ENCODE measurements at regions not wholly inside any gene's neighbourhood (a gene's known extent, or its start where the extent isn't known, plus 50 kb on each side); places are given as distances from the start of the nearest gene placed in this dataset.
"Not testable (repeated sequence)": the region's sequence is repeated elsewhere in the genome, so short reads cannot be mapped to it uniquely, and the experiment has no call there.

DNA sequence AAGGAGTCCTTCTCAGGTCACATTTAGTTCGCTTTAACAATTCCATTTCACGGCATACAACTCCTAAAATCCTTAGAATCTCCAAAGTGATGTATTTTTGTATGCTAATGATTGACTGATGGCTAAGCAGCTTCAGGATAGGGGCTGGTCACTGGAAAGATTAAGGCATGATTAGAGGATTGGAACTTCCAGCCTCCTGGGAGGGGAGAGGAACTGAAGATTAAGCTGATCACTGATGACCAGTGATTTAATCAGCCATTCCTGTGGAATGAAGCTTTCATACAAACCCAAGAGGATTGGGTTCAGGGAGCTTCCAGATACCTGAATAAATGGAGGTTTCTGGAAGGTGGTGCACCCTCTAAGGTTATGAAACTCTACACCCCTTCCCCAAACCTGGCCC, 123.9 kb upstream of the CDK13 start:
- no peak overlapping the region for H3K27ac ChIP-seq (ENCODE audit: low read depth, low read length)
- no peak overlapping the region for H3K9ac ChIP-seq (ENCODE audit: low read depth, low read length)
- peaks cover 3% of the 10 kb centered on the region; the same call in 1 of the 2 replicates for H3K27me3 ChIP-seq (ENCODE audit: insufficient read depth, low read length)
- peaks cover 19% of the 10 kb centered on the region for H3K4me1 ChIP-seq (ENCODE audit: insufficient read depth, low read length)
- H3K9me3 ChIP-seq (ENCODE audit: insufficient read depth, low read depth, low read length): no peaks in the 10 kb centered on the region
- no peak overlapping the region for H3K4me3 ChIP-seq (ENCODE audit: low read length)
- no peaks in the 10 kb centered on the region for H3K36me3 ChIP-seq (ENCODE audit: insufficient read depth, low read length)
- WGBS: 95% methylated on average over 2 of the region's 2 CpGs

DNA sequence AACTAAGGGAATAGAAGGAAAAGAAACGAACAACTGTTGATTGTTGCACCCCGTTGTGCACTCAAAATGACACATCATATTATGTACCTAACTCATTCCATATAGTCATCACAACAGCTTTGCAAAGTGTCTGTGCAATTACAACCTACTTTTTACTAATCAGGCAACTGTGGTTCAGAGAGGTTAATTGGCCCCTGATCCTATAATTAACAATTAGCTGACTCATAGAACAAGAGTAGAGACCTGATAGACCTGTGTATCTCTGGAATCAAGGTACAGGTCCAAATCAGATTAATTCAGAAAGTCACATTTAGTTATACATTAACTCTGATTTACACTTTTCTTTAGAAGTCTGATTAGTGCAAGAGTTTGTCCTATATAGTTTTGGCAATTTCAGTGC, 122.5 kb upstream of the CDK13 start:
- Histone ChIP-seq H3K27ac (ENCODE audit: low read depth, low read length) (no peak overlapping the region), H3K36me3 (ENCODE audit: insufficient read depth, low read length) (no peaks in the 10 kb centered on the region), H3K4me3 (ENCODE audit: low read length) (no peak overlapping the region), H3K9me3 (ENCODE audit: insufficient read depth, low read depth, low read length) (no peaks in the 10 kb centered on the region), H3K27me3 (ENCODE audit: insufficient read depth, low read length) (peaks cover 13% of the 10 kb centered on the region), H3K4me1 (ENCODE audit: insufficient read depth, low read length) (peaks cover 19% of the 10 kb centered on the region), H3K9ac (ENCODE audit: low read depth, low read length) (no peak overlapping the region)
- 89% methylated on average over 2 of the region's 2 CpGs for WGBS

DNA sequence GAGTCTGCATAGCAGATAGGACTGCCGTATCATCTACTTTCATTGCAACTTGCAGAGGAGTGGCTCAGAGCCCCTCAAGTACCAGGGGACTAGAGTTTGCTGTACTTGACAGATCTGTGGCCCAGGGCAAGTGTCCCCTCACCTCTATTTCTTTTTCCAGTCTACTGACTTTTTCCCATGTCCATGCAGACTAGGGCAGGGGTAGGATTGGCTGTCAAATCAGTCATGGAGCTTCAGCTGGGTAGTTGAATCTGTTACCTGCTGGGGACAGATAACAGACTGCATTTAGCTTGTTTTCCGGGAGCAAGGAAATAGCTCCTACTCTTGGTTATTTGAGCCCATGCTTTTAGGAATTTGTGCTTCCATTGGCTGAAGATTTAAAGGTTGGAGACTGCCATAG, 121.0 kb upstream of the CDK13 start:
- no peaks in the 10 kb centered on the region for H3K9me3 ChIP-seq (ENCODE audit: insufficient read depth, low read depth, low read length)
- 81% methylated on average over 2 of the region's 2 CpGs for WGBS
- peaks cover 24% of the 10 kb centered on the region for H3K27me3 ChIP-seq (ENCODE audit: insufficient read depth, low read length)
- no peak overlapping the region for H3K4me3 ChIP-seq (ENCODE audit: low read length)
- H3K9ac ChIP-seq (ENCODE audit: low read depth, low read length): no peak overlapping the region
- peaks cover 22% of the 10 kb centered on the region for H3K4me1 ChIP-seq (ENCODE audit: insufficient read depth, low read length)
- H3K36me3 ChIP-seq (ENCODE audit: insufficient read depth, low read length): no peaks in the 10 kb centered on the region
- no peak overlapping the region for H3K27ac ChIP-seq (ENCODE audit: low read depth, low read length)

DNA sequence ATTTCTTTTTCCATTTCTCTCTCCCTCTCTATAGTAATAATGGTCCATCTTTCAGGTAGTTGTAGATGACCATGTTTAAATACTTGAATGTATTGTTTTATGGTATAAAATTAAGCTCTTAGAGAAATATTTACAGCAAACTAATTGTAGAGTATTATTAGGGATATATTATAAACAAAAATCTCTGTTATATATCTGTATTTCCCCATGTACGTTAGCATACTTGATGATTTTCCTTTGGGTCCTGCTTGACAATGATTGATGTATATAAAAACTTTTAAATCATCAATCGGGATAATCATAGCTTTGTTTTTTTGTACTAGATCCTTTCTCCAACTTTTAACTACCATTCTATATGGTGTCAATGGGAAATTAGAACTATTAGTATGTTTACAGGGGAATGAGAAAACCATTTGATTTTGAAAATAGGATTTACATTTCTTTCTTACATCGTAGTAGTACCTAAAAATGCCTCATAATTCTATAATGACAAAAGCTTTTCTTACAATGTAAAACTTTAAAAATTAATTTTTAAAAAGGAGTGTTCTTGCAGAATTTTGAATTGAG, 117.5 kb upstream of the CDK13 start:
- no peak overlapping the region for H3K9ac ChIP-seq (ENCODE audit: low read depth, low read length)
- peaks cover 21% of the 10 kb centered on the region for H3K4me1 ChIP-seq (ENCODE audit: insufficient read depth, low read length)
- no peaks in the 10 kb centered on the region for H3K36me3 ChIP-seq (ENCODE audit: insufficient read depth, low read length)
- WGBS: no CpG with 5 or more reads among the region's 3 CpGs
- peaks cover 48% of the 10 kb centered on the region for H3K27me3 ChIP-seq (ENCODE audit: insufficient read depth, low read length)
- no peaks in the 10 kb centered on the region for H3K9me3 ChIP-seq (ENCODE audit: insufficient read depth, low read depth, low read length)
- H3K4me3 ChIP-seq (ENCODE audit: low read length): peak overlapping the region; percentile 67
- no peak overlapping the region for H3K27ac ChIP-seq (ENCODE audit: low read depth, low read length)

DNA sequence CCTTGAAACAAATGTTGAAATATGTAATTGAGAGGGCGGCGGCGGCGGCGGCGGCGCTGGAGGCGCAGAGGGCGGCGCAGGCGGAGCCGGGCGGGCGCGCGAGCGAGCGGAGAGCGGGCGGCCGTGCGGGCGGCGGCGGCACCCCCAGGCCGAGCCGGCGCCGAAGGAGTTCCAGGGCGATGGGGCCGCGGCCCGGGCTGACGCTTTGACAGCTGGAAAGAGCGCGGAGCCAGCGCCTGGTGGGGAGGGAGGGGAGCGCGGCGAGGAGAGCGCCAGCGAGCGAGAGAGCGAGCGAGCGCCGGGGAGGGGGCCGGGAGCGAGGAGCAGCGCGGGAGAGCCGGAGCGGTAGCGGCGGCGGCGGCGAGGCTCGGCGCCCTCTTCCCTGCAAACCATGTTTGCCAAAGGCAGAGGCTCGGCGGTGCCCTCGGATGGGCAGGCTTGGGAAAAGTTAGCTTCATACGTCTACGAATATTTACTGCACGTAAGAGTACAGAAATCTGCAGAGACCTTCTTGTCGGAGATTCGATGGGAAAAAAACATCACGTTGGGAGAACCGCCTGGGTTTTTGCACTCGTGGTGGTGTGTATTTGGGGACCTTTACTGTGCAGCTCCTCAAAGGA, 116.8 kb upstream of the CDK13 start:
- H3K9ac ChIP-seq (ENCODE audit: low read depth, low read length): peak overlapping the region; percentile 37; the same call in 1 of the 2 replicates
- H3K9me3 ChIP-seq (ENCODE audit: insufficient read depth, low read depth, low read length); H3K27ac ChIP-seq (ENCODE audit: low read depth, low read length); H3K36me3 ChIP-seq (ENCODE audit: insufficient read depth, low read length): not testable (repeated sequence)
- H3K27me3 ChIP-seq (ENCODE audit: insufficient read depth, low read length): peaks cover 48% of the 10 kb centered on the region
- under 1% methylated on average over 71 of the region's 71 CpGs for WGBS
- peaks cover 14% of the 10 kb centered on the region for H3K4me1 ChIP-seq (ENCODE audit: insufficient read depth, low read length)
- peak overlapping the region; percentile 67 for H3K4me3 ChIP-seq (ENCODE audit: low read length)

DNA sequence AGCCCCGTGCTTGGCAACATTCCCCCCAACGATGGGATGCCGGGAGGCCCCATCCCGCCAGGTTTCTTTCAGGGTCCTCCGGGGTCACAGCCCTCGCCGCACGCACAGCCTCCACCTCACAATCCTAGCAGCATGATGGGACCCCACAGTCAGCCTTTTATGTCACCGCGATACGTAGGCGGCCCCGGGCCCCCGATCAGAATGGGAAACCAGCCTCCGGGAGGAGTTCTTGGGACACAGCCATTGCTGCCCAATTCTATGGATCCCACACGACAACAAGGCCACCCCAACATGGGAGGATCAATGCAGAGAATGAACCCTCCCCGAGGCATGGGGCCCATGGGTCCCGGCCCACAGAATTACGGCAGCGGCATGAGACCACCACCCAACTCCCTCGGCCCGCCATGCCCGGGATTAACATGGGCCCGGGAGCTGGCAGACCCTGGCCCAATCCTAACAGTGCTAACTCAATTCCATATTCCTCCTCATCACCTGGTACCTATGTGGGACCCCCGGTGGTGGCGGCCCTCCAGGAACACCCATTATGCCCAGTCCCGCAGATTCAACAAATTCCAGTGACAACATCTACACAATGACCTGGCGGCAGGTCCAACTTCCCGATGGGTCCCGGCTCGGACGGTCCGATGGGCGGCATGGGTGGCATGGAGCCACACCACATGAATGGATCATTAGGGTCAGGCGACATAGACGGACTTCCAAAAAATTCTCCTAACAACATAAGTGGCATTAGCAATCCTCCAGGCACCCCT, 116.0 kb upstream of the CDK13 start:
- H3K36me3 ChIP-seq (ENCODE audit: insufficient read depth, low read length); H3K4me1 ChIP-seq (ENCODE audit: insufficient read depth, low read length); H3K9me3 ChIP-seq (ENCODE audit: insufficient read depth, low read depth, low read length); H3K27ac ChIP-seq (ENCODE audit: low read depth, low read length); H3K9ac ChIP-seq (ENCODE audit: low read depth, low read length): not testable (repeated sequence)
- Histone ChIP-seq H3K27me3 (ENCODE audit: insufficient read depth, low read length) (peaks cover 48% of the 10 kb centered on the region), H3K4me3 (ENCODE audit: low read length) (peak overlapping the region; percentile 67)
- WGBS: 45% methylated on average over 36 of the region's 36 CpGs

DNA sequence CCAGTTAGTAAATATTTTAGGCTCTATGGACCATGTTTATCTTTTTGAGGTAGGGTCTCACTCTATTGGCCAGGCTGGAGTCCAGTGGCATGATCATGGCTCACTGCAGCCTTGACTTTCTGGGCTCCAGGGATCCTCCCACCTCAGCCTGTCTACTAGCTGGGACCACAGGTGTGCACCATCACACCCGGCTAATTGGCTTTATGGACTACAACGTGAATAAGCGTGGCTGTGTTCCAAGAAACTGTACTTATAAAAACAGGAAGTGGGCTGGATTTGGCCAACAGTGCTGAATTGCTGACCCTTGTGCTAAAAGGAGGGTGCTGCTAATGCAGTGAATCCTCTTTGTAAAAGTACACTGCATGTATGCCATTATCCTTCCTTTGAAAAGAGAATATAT, 111.7 kb upstream of the CDK13 start:
- Histone ChIP-seq H3K36me3 (ENCODE audit: insufficient read depth, low read length) (no peaks in the 10 kb centered on the region), H3K27ac (ENCODE audit: low read depth, low read length) (no peak overlapping the region), H3K9ac (ENCODE audit: low read depth, low read length) (no peak overlapping the region), H3K4me1 (ENCODE audit: insufficient read depth, low read length) (no peaks in the 10 kb centered on the region), H3K9me3 (ENCODE audit: insufficient read depth, low read depth, low read length) (no peaks in the 10 kb centered on the region), H3K4me3 (ENCODE audit: low read length) (no peak overlapping the region), H3K27me3 (ENCODE audit: insufficient read depth, low read length) (peaks cover 34% of the 10 kb centered on the region)
- WGBS: 86% methylated on average over 3 of the region's 3 CpGs

DNA sequence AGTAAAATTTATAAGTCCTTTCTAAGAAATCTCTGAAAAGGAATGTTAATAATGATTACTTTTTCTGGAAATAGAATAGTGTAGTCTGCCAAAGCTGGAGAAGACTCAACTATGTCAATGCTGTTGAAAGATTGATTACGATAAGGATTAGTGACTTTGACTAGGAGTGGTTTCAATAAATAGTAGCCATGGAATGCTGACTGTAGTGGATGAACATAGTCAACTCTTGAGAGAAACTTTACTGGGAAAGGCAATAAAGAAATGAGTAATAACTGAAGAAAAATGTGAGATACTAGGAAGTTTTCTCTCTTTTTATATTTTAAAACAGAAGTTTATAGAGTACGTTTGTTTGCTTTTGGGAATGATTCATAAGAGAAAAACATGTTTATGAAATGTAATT, 105.0 kb upstream of the CDK13 start:
- Histone ChIP-seq H3K27ac (ENCODE audit: low read depth, low read length) (no peak overlapping the region), H3K9me3 (ENCODE audit: insufficient read depth, low read depth, low read length) (no peaks in the 10 kb centered on the region), H3K9ac (ENCODE audit: low read depth, low read length) (no peak overlapping the region), H3K27me3 (ENCODE audit: insufficient read depth, low read length) (no peaks in the 10 kb centered on the region), H3K4me3 (ENCODE audit: low read length) (no peak overlapping the region), H3K4me1 (ENCODE audit: insufficient read depth, low read length) (no peaks in the 10 kb centered on the region), H3K36me3 (ENCODE audit: insufficient read depth, low read length) (no peaks in the 10 kb centered on the region)
- 94% methylated on average over 1 of the region's 2 CpGs for WGBS

DNA sequence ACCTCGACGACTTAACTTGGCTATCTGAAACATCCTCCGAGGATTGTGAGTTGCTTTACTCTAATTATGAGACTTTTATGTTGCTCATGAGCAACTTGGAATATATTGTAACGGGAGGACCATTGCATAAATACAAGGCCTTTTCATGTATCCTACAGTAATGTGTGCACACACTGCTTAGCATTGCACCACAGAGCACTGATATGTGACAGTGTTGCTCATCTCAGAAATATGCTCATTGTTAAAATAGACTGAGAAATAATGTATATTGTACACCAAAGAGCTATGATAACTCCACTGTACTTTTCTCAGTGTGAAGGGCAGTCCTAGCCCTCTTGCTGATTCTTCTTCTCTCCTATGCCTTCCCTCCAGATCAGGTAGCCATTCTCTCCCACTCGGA, 102.8 kb upstream of the CDK13 start:
- 90% methylated on average over 5 of the region's 5 CpGs for WGBS
- Histone ChIP-seq H3K27ac (ENCODE audit: low read depth, low read length) (no peak overlapping the region), H3K27me3 (ENCODE audit: insufficient read depth, low read length) (no peaks in the 10 kb centered on the region), H3K36me3 (ENCODE audit: insufficient read depth, low read length) (no peaks in the 10 kb centered on the region), H3K4me1 (ENCODE audit: insufficient read depth, low read length) (no peaks in the 10 kb centered on the region), H3K9me3 (ENCODE audit: insufficient read depth, low read depth, low read length) (no peaks in the 10 kb centered on the region), H3K9ac (ENCODE audit: low read depth, low read length) (no peak overlapping the region), H3K4me3 (ENCODE audit: low read length) (no peak overlapping the region)

DNA sequence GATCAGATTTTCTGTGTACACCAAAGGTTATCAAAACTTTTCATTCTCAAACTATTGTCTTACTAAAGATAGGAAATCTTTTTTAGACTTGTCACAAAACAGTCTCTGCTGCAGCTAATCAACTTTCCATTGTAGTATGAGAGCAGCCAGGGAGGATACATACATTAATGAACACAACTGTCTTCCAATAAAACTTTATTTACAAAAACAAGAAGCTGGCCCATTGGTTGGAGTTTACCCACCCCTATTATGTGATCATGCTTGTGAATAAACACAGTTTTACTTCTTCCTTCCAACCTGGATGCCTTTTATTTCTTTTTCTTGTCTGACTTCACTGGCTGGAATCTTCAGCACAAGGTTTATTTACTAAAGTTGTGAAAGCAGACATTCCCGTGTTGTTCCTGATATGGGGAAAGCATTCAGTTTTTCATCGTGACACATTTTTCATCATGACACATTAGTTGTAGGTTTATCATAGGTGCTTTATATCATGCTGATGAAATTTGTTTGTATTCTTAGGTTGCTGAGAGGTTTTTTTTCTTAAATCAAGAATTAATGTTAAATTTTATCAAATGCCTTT, 98.5 kb upstream of the CDK13 start:
- Histone ChIP-seq H3K9me3 (ENCODE audit: insufficient read depth, low read depth, low read length) (no peaks in the 10 kb centered on the region), H3K27ac (ENCODE audit: low read depth, low read length) (no peak overlapping the region), H3K36me3 (ENCODE audit: insufficient read depth, low read length) (no peaks in the 10 kb centered on the region), H3K4me1 (ENCODE audit: insufficient read depth, low read length) (no peaks in the 10 kb centered on the region), H3K27me3 (ENCODE audit: insufficient read depth, low read length) (peaks cover 23% of the 10 kb centered on the region), H3K4me3 (ENCODE audit: low read length) (no peak overlapping the region), H3K9ac (ENCODE audit: low read depth, low read length) (no peak overlapping the region)
- WGBS: 100% methylated on average over 1 of the region's 2 CpGs

DNA sequence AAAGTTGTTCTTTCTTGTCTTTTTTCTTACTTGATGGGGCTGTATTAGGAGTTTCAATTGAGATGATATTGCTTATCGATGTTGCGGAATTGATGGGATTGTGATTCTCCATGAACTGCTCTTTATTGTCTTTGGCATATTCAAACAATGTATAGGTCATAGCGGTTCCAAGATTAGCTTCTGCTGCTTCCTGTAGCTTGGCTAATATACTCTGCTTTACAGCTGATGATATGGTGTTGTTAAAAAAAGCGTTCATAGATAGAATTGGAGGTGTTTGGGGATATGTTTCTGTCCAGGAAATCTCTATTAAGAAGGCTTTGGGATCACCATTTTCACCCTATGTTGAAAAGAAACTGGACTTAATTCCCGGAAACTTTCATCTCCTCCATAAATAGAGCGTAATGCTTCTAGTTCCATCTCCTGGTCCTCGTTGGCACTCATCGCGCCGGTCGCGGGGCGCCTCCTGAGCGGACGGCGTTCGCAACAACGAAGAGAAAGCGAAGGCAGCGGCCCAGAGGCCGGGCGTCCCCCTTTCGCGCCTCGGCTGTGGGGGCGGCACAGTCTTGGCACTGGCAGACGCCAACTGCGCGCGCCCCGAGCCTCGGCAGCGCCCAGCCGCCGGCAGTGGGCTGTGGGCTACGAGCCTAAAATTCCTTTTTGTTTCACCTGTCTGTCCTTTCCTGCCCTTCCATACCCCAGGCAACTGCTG, 95.3 kb upstream of the CDK13 start:
- not testable (repeated sequence) for H3K27ac ChIP-seq (ENCODE audit: low read depth, low read length); H3K9me3 ChIP-seq (ENCODE audit: insufficient read depth, low read depth, low read length); H3K36me3 ChIP-seq (ENCODE audit: insufficient read depth, low read length); H3K9ac ChIP-seq (ENCODE audit: low read depth, low read length); H3K4me1 ChIP-seq (ENCODE audit: insufficient read depth, low read length)
- WGBS: 61% methylated on average over 26 of the region's 36 CpGs
- peak overlapping the region; percentile 26 for H3K4me3 ChIP-seq (ENCODE audit: low read length)
- peaks cover 24% of the 10 kb centered on the region for H3K27me3 ChIP-seq (ENCODE audit: insufficient read depth, low read length)

Data from HUES64 (cell line).